Thyroid gland (tissue), 4 donors: ENCODE measurements at regions not wholly inside any gene's neighbourhood (a gene's known extent, or its start where the extent isn't known, plus 50 kb on each side); places are given as distances from the start of the nearest gene placed in this dataset.

Source experiments
- CTCF ChIP-seq, 6 experiments: fragments of 200-600 bp in 3 of 6; fragments of 450-650 bp in 3 of 6; sonication (generic) in 3 of 6; IDR thresholded peaks; one replicate each; pipeline ENCODE4 v1.5.1; 2016 to 2019; ENCODE audit warnings: antibody characterized with exemption in 6 of 6, mild to moderate bottlenecking in 2 of 6, inconsistent platforms in 1 of 6, moderate library complexity in 1 of 6
- POLR2A ChIP-seq, 2 donors: fragments of 450-650 bp; IDR thresholded peaks; one replicate each; pipeline ENCODE4 v1.6.1; 2017; ENCODE audit warnings: antibody characterized with exemption in 2 of 2, mild to moderate bottlenecking in 2 of 2, moderate library complexity in 1 of 2

- TF ChIP-seq CTCF (IDR thresholded peaks at IDR 0.05) (no peak), POLR2A (IDR thresholded peaks at IDR 0.05) (no peak)
These were observed 99.1 kb upstream of the MED13L start for GRCh38 chr12:116376354-116377193.
